Kidney epithelial cell (primary cell): ENCODE measurements at regions not wholly inside any gene's neighbourhood (a gene's known extent, or its start where the extent isn't known, plus 50 kb on each side); places are given as distances from the start of the nearest gene placed in this dataset.

Experiments
- DNase-seq: peaks from one replicate; pipeline ENCODE4 v3.0.0-alpha.2; 2010; ENCODE audit warnings: low read depth
- H3K27me3 ChIP-seq: 2 replicates; pipeline ENCODE4 v1.6.0; 2011; ENCODE audit warnings: low read length; ENCODE audit not compliant: control insufficient read depth, insufficient read depth
- H3K36me3 ChIP-seq: 2 replicates; pipeline ENCODE4 v1.5.1; 2011; ENCODE audit warnings: low read length; ENCODE audit not compliant: control insufficient read depth, insufficient read depth
- H3K4me3 ChIP-seq: 2 replicates; pipeline ENCODE4 v1.5.1; 2011; ENCODE audit warnings: low read depth, mild to moderate bottlenecking, control low read depth, low read length
- TF ChIP-seq, protein P1 (sequence below): IDR thresholded peaks from 2 replicates; pipeline ENCODE4 v1.5.1; 2011; ENCODE audit warnings: mild to moderate bottlenecking, moderate library complexity, low read length, control low read depth, inconsistent platforms; ENCODE audit not compliant: insufficient read depth, poor library complexity, severe bottlenecking

DNA sequence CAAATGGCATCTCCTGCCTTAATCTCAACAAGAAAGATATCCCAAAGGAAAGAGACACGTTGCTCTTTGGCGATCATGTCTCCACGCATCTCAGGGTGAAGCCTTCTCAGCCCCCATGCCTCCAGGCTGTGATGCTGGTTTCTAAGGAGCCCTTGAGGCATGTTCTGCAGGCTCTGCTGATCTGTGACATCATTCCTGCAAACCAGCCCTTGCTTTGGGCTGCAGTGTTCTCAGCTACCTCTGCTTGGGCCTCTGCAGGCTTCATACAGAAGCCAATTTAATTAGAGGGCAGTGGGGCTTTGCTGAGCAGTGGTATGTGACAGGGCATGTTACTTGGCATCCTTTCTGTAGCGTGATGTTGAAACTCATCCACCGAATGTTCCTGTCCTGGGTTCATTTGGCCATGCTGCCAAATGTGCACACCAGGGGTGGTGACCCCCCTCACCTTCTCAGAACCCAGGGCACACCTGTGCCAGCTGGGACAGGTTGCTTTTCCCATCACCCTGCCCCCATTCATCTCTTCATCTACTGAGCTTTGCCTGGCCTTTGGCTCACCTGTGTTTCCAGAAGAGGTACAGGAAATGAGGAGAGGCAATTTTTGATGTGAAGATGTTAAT is 230.9 kb downstream of the TEX29 start:
- H3K27me3 ChIP-seq = no peaks in the 10 kb centered on the region
- no peaks in the 10 kb centered on the region for H3K36me3 ChIP-seq
- TF ChIP-seq, protein P1, sequence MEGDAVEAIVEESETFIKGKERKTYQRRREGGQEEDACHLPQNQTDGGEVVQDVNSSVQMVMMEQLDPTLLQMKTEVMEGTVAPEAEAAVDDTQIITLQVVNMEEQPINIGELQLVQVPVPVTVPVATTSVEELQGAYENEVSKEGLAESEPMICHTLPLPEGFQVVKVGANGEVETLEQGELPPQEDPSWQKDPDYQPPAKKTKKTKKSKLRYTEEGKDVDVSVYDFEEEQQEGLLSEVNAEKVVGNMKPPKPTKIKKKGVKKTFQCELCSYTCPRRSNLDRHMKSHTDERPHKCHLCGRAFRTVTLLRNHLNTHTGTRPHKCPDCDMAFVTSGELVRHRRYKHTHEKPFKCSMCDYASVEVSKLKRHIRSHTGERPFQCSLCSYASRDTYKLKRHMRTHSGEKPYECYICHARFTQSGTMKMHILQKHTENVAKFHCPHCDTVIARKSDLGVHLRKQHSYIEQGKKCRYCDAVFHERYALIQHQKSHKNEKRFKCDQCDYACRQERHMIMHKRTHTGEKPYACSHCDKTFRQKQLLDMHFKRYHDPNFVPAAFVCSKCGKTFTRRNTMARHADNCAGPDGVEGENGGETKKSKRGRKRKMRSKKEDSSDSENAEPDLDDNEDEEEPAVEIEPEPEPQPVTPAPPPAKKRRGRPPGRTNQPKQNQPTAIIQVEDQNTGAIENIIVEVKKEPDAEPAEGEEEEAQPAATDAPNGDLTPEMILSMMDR = no peak
- no peak overlapping the region for H3K4me3 ChIP-seq
- DNase-seq = no peak

DNA sequence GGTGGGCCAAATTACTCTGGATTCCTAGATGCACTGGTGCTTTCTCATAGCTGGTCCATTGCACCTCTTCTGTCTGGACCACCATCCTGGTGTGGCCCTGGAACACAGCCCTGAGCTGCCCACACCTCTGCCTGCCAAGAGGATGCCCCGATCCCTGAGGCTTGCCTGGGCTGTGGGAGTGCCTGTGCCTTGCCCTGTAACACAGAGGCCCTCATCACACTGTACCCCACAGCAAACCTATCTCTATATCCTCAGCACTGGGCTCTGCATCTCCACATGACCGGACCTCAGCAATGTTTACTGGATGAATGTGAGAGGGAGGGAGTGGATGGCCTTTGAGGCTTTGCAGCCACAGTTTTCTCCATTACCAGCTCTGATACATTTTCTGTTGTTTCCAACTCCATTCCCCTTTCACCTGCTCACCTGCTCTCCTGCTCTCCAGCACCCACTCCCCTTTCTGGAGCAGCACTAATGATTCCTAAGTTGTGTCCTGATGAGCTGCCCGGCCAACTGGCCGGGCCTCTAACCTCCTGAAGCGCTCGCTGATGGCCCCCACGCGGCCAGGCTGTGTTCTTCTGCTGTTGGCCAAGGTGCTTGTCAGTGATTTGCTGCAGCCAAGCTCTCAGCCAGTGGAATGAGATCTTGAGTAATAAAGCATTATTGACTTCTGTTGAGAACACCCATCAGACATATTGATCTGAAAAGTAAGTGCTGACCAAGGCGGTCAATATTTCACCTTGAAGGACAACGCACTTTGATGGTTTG is 232.6 kb downstream of the TEX29 start:
- H3K27me3 ChIP-seq = no peaks in the 10 kb centered on the region
- TF ChIP-seq, protein P1 = no peak
- DNase-seq = no peak
- no peaks in the 10 kb centered on the region for H3K36me3 ChIP-seq
- no peak overlapping the region for H3K4me3 ChIP-seq

DNA sequence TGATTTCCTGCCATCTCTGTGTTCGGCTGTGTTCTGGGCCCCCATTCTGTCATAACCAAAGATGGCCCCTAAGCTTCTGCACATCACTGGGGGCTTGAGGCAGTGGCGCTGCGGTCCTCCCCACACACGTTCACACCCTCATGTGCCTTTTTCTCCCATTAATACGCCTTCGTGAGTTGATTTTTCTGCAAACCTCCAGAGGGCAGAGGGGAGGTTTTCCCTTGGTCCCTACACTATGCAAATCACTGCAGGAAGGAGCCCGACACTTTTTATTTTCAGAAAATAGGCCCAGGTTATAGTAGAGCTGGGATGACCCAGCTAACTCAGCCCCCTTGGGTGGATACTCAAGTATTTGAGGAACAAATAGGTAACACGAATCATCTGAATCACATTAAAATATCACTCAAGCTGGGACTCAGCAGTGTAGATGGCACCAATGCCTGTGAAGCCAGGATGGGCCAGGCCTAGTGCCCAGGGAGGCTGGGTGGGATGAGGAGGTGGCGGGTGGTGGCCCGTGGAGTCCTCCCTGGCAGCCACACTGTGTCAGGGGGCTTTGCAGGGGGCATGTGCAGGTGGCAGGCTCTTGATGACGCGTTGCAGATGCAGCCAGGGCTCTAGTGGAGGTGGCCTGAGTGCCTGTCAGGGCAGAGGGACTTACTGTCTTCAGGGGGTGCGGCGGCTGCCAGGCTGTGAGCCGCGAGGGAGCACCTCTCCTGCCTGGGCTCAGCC is 234.3 kb downstream of the TEX29 start:
- Histone ChIP-seq H3K4me3 (no peak overlapping the region), H3K27me3 (no peaks in the 10 kb centered on the region), H3K36me3 (no peaks in the 10 kb centered on the region)
- TF ChIP-seq, protein P1 = no peak
- DNase-seq = no peak

DNA sequence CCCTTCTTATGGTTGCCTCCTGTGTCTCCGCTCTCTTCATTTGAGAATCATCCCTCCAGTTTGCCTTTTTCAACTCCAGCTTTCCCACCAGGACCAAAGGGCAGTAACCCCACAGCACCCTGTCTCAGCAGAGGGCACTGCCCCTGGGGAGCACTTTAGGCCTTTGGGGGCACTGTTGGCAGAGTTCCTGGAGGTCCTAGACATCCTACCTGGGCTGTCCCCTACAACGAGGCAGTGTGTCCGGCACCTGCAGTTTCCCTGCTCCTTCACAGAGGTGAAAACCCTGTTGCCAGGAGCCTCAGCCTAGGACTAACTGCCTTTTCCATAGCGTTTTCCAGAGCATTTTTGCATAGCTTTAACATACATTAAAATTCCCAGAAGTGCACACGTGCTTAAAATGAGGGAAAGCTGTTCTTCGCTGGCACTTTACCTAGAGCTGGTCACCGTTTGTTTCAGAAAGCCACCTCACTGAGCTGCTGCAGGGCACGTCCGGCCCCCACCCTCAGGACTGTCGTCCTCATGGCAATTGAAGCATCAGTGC is 234.9 kb downstream of the TEX29 start:
- Histone ChIP-seq H3K27me3 (no peaks in the 10 kb centered on the region), H3K36me3 (no peaks in the 10 kb centered on the region), H3K4me3 (no peak overlapping the region)
- no peak for DNase-seq
- TF ChIP-seq, protein P1 = no peak

DNA sequence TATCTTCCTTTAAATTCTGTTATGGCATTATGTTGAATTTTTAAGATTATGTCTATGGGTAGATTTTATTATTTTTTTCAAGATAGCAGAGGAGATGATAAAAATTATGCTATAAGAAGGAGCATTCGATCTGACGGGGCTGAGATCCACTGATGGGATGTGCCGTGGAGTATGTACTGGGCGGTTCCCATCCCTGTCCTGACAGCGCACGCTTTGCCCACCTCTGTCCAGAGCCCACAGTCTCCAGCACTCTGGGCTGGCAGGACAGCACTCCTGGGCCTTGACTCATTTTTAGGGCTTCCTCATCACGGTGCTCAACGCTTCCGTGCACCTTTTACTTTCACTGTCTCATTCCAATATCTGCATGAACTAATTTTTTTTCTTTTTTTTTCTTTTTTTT is 235.5 kb downstream of the TEX29 start:
- Histone ChIP-seq H3K27me3 (no peaks in the 10 kb centered on the region), H3K4me3 (no peak overlapping the region), H3K36me3 (no peaks in the 10 kb centered on the region)
- DNase-seq = no peak
- TF ChIP-seq, protein P1 = no peak
